ENCODE measurements at regions not wholly inside any gene's neighbourhood (a gene's known extent, or its start where the extent isn't known, plus 50 kb on each side); places are given as distances from the start of the nearest gene placed in this dataset.
"Not testable (repeated sequence)": the region's sequence is repeated elsewhere in the genome, so short reads cannot be mapped to it uniquely, and the experiment has no call there.

DNA sequence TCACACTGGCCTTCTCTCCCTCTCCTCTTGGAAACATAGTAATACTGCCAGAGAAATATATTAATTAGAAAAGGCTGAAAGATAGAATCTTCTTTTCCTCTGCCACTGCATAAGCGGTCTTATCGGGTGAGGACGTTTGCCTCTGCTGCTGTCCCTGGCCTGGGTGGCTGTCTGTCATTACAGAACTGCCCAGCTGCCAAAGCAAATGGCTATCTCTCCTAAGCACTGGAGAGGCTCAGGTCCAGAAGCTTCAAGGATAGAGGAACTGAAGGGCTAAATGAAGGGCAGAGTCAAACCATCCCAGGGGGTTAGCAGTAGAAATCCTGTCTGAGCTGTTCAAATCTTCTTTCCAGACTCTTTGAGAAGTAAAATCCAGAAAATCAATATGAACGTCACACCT lies 198.6 kb upstream of the CAND1 start:
- TF ChIP-seq, protein P1, sequence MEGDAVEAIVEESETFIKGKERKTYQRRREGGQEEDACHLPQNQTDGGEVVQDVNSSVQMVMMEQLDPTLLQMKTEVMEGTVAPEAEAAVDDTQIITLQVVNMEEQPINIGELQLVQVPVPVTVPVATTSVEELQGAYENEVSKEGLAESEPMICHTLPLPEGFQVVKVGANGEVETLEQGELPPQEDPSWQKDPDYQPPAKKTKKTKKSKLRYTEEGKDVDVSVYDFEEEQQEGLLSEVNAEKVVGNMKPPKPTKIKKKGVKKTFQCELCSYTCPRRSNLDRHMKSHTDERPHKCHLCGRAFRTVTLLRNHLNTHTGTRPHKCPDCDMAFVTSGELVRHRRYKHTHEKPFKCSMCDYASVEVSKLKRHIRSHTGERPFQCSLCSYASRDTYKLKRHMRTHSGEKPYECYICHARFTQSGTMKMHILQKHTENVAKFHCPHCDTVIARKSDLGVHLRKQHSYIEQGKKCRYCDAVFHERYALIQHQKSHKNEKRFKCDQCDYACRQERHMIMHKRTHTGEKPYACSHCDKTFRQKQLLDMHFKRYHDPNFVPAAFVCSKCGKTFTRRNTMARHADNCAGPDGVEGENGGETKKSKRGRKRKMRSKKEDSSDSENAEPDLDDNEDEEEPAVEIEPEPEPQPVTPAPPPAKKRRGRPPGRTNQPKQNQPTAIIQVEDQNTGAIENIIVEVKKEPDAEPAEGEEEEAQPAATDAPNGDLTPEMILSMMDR (IDR thresholded peaks at IDR 0.05; ENCODE audit: insufficient read depth, low read length, missing control alignments), result no peak
- no peak for DNase-seq (ENCODE audit: low read depth, low spot score)
- POLR2A ChIA-PET, result no interaction called here
- CTCF ChIA-PET, result no interaction called here
- H3K4me3 ChIP-seq (ENCODE audit: low read depth, low read length), result no peak overlapping the region

GRCh38 chr12:67072281-67072680 lies 196.9 kb upstream of the CAND1 start:
- H3K4me3 ChIP-seq (ENCODE audit: low read depth, low read length); POLR2A ChIA-PET; CTCF ChIA-PET; DNase-seq (ENCODE audit: low read depth, low spot score): not testable (repeated sequence)

DNA sequence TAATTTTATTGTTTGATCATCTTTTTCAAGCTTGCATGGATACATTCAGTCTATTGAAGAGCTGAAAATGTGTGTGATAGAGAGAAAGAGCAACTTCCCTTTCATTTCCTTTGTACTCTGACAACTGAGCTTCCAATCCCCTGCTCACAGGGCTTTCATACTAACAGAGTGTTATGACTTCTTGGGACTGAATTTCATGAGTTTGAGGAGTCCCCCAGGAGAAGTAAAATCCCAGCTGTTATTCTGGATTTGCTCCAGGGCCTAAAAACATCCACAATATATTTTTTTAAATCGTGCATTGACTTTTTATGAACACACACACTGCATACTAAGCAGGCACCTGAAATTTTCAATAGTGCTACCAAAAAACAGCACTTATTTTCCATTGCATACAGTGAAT lies 195.8 kb upstream of the CAND1 start:
- TF ChIP-seq, protein P1 (IDR thresholded peaks at IDR 0.05; ENCODE audit: insufficient read depth, low read length, missing control alignments), result no peak
- CTCF ChIA-PET, result no interaction called here
- POLR2A ChIA-PET, result no interaction called here
- DNase-seq (ENCODE audit: low read depth, low spot score), result no peak
- no peak overlapping the region for H3K4me3 ChIP-seq (ENCODE audit: low read depth, low read length)

- H3K4me3 ChIP-seq (ENCODE audit: low read depth, low read length), result no peak overlapping the region
- CTCF ChIA-PET, result no interaction called here
- DNase-seq (ENCODE audit: low read depth, low spot score), result no peak
- POLR2A ChIA-PET, result no interaction called here
- TF ChIP-seq, protein P1 (IDR thresholded peaks at IDR 0.05; ENCODE audit: insufficient read depth, low read length, missing control alignments), result no peak
Observed at GRCh38 chr12:67074072-67074471, 195.1 kb upstream of the CAND1 start.

- ChIA-PET POLR2A (no interaction called here), CTCF (no interaction called here)
- no peak for DNase-seq (ENCODE audit: low read depth, low spot score)
- TF ChIP-seq, protein P1 (IDR thresholded peaks at IDR 0.05; ENCODE audit: insufficient read depth, low read length, missing control alignments), result no peak
- no peak overlapping the region for H3K4me3 ChIP-seq (ENCODE audit: low read depth, low read length)
Observed at GRCh38 chr12:67077617-67078016, 191.5 kb upstream of the CAND1 start.

DNA sequence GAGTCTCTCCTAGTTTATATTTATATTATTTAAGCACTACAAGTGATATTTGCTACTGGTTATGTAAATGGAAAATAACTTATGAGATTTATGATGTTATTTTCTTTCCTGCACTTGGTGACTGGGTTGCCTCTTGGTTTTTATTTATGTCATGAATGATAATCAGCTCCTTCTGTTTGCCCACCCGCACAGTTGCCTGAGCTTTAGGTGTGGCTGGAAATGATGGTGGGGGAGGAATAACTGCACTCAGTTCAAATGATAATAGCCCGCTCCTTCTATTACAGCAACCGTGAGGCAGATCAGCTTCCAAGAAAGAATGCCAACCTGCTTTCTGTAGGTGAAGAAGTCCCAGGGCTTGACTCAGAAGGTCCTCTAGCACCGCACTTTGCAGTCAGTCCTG lies 190.2 kb upstream of the CAND1 start:
- TF ChIP-seq, protein P1 (IDR thresholded peaks at IDR 0.05; ENCODE audit: insufficient read depth, low read length, missing control alignments), result no peak
- H3K4me3 ChIP-seq (ENCODE audit: low read depth, low read length), result no peak overlapping the region
- ChIA-PET POLR2A (no interaction called here), CTCF (no interaction called here)
- no peak for DNase-seq (ENCODE audit: low read depth, low spot score)

- ChIA-PET POLR2A (no interaction called here), CTCF (no interaction called here)
- DNase-seq (ENCODE audit: low read depth, low spot score), result no peak
- TF ChIP-seq, protein P1 (IDR thresholded peaks at IDR 0.05; ENCODE audit: insufficient read depth, low read length, missing control alignments), result no peak
- H3K4me3 ChIP-seq (ENCODE audit: low read depth, low read length), result no peak overlapping the region
Observed at GRCh38 chr12:67080637-67081036, 188.5 kb upstream of the CAND1 start.
